ENCODE measurements at regions not wholly inside any gene's neighbourhood (a gene's known extent, or its start where the extent isn't known, plus 50 kb on each side); places are given as distances from the start of the nearest gene placed in this dataset.

DNA sequence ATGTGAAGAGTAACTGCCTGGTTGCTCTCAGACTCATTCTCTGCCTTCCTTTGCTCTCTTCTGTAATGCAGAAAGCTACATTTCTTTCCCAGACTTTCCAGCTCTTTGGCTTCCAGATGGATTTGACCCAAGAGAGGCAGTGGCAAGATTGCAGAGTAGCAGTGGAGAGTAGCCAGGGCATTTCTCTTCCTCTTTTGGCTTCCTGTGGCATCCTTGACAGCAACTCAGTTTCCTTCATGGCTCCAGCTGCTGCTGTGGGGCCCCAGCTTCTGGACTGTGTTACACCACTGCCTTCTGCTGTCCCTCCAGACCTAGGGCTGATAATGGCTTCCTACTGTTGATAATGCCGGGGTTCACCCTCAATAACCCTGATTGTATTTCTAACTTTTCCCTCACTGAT is 469.4 kb upstream of the SPRED2 start:
- TF ChIP-seq BCL11B (tag by site-specific recombination; IDR thresholded peaks at IDR 0.05; ENCODE audit: low read depth), result no peak
- TF ChIP-seq, protein P1, sequence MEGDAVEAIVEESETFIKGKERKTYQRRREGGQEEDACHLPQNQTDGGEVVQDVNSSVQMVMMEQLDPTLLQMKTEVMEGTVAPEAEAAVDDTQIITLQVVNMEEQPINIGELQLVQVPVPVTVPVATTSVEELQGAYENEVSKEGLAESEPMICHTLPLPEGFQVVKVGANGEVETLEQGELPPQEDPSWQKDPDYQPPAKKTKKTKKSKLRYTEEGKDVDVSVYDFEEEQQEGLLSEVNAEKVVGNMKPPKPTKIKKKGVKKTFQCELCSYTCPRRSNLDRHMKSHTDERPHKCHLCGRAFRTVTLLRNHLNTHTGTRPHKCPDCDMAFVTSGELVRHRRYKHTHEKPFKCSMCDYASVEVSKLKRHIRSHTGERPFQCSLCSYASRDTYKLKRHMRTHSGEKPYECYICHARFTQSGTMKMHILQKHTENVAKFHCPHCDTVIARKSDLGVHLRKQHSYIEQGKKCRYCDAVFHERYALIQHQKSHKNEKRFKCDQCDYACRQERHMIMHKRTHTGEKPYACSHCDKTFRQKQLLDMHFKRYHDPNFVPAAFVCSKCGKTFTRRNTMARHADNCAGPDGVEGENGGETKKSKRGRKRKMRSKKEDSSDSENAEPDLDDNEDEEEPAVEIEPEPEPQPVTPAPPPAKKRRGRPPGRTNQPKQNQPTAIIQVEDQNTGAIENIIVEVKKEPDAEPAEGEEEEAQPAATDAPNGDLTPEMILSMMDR (tag by site-specific recombination; IDR thresholded peaks at IDR 0.05), result no peak
- TF ChIP-seq SP2 (tag by site-specific recombination; IDR thresholded peaks at IDR 0.05), result no peak
- TF ChIP-seq, protein P2, sequence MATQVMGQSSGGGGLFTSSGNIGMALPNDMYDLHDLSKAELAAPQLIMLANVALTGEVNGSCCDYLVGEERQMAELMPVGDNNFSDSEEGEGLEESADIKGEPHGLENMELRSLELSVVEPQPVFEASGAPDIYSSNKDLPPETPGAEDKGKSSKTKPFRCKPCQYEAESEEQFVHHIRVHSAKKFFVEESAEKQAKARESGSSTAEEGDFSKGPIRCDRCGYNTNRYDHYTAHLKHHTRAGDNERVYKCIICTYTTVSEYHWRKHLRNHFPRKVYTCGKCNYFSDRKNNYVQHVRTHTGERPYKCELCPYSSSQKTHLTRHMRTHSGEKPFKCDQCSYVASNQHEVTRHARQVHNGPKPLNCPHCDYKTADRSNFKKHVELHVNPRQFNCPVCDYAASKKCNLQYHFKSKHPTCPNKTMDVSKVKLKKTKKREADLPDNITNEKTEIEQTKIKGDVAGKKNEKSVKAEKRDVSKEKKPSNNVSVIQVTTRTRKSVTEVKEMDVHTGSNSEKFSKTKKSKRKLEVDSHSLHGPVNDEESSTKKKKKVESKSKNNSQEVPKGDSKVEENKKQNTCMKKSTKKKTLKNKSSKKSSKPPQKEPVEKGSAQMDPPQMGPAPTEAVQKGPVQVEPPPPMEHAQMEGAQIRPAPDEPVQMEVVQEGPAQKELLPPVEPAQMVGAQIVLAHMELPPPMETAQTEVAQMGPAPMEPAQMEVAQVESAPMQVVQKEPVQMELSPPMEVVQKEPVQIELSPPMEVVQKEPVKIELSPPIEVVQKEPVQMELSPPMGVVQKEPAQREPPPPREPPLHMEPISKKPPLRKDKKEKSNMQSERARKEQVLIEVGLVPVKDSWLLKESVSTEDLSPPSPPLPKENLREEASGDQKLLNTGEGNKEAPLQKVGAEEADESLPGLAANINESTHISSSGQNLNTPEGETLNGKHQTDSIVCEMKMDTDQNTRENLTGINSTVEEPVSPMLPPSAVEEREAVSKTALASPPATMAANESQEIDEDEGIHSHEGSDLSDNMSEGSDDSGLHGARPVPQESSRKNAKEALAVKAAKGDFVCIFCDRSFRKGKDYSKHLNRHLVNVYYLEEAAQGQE (tag by site-specific recombination; IDR thresholded peaks at IDR 0.05), result no peak
- TF ChIP-seq ZNF335 (tag by site-specific recombination; conservative IDR thresholded peaks at IDR 0.05), result no peak
- no peak for TF ChIP-seq MYNN (tag by site-specific recombination; IDR thresholded peaks at IDR 0.05; ENCODE audit: borderline replicate concordance)
- no peak for TF ChIP-seq KLF1 (tag by site-specific recombination; IDR thresholded peaks at IDR 0.05)
- no peak for TF ChIP-seq ZNF133 (tag by site-specific recombination; IDR thresholded peaks at IDR 0.05)
- TF ChIP-seq YY1 (tag by site-specific recombination; IDR thresholded peaks at IDR 0.05), result no peak
- TF ChIP-seq KLF16 (tag by site-specific recombination; IDR thresholded peaks at IDR 0.05), result no peak
- TF ChIP-seq, protein P3, sequence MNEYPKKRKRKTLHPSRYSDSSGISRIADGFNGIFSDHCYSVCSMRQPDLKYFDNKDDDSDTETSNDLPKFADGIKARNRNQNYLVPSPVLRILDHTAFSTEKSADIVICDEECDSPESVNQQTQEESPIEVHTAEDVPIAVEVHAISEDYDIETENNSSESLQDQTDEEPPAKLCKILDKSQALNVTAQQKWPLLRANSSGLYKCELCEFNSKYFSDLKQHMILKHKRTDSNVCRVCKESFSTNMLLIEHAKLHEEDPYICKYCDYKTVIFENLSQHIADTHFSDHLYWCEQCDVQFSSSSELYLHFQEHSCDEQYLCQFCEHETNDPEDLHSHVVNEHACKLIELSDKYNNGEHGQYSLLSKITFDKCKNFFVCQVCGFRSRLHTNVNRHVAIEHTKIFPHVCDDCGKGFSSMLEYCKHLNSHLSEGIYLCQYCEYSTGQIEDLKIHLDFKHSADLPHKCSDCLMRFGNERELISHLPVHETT (tag by site-specific recombination; IDR thresholded peaks at IDR 0.05), result no peak
